ENCODE measurements at regions not wholly inside any gene's neighbourhood (a gene's known extent, or its start where the extent isn't known, plus 50 kb on each side); places are given as distances from the start of the nearest gene placed in this dataset.
A peak's percentile ranks its signal among the peaks of the same experiment; 100 is the strongest.
"Not testable (repeated sequence)": the region's sequence is repeated elsewhere in the genome, so short reads cannot be mapped to it uniquely, and the experiment has no call there.

DNA sequence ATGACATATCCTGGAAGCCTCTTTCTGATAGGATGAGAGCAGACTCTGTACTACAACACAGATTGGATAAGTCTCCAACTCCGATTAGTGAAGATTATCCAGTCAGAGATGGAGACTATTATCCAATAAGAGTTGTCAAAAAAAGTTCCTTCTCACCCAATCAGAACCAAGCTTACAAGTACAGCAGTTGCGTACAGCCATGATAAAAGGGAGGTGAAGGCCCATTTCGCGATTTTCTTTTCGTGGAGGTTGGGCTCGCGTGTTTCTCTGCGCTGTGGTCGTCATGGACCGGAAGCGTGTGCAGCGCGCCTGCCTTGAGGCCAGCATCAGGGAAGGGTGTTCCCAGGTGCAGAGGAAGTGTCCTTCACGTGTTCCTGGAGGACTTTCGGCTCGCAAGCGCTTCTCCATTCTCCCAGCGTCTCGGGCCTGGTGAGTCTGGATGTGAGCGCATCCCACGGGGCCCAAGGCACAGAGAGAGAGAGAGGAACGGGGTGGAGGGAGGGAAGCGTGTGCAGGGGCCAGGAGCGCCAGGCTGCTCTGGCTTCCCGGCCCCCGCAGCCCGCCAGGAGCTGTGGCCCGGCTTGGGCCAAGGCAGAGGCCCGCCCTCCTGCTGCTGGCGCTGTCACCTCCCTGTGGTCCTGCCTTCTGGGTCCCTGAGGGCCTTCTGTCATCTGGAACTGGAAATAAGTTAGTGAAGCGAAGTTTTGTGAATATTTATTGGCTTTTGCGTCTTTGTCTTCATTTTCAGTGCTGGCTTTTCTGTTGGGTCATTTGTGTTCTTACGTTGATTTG lies 53.9 kb downstream of the CDRT15L2 start:
- DNase-seq (ENCODE audit: low spot score); H3K27ac Mint-ChIP-seq; H3K27me3 Mint-ChIP-seq (ENCODE audit: low read depth); CTCF ChIA-PET; ATAC-seq; H3K36me3 Mint-ChIP-seq; H3K4me1 Mint-ChIP-seq; H3K4me3 Mint-ChIP-seq; H3K9me3 Mint-ChIP-seq: not testable (repeated sequence)
- POLR2A ChIA-PET = interaction anchor here (0.6 kb wide), 1 partner anchor 916 kb away, joined by 3 read pairs; no protein-coding TSS in a partner anchor

DNA sequence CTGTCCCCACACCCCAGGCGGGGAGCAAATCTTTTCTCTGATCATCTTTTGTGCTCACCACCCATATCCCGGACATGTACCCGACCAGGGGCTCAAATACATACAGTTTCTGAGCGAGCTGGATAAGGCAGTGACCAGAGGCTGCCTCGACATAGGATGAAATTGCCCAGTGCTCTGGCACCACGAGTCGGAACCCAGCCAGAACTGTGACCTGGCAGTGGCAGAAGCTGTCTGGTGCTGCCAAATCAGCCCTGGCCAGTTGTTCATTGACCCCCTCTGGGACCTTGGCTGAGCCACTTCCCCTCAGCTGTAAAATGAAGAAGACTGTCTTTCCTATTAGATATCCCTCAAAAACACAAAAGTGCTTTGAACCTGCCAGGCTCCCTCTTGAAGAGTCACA lies 60.6 kb downstream of the CDRT15L2 start:
- H3K27me3 Mint-ChIP-seq (ENCODE audit: low read depth); H3K4me1 Mint-ChIP-seq; H3K4me3 Mint-ChIP-seq; CTCF ChIA-PET; H3K27ac Mint-ChIP-seq; POLR2A ChIA-PET; H3K9me3 Mint-ChIP-seq; ATAC-seq; DNase-seq (ENCODE audit: low spot score); H3K36me3 Mint-ChIP-seq: not testable (repeated sequence)

DNA sequence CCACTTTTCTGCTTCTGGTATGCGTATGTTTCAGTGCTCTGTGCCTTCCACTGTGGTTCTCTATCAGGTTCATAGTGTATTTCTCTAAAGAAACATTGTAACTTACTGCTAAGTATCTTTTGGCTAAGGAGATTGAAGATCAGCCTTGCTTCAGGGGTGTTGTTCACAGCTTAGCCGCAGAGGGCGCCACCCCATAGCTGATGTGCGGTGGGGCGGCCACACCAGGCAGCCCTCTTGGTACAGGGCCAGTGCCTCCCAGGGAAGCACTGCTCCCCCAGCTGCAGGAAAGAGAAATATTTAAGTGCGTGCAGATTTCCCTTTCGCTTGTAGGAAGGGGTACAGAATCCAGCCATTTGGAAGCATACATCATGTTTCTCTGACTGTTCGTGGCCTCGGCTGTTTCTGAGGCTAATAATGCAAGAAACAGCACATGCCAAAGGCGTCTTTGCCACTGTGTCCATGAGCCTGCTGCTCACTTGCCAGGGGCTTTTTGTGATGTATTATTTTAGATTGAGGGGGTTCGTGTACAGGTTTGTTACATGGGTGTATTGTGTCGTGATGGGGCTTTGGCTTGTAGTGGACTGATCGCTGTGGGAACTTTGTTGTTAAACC lies 67.2 kb downstream of the CDRT15L2 start:
- POLR2A ChIA-PET; H3K4me3 Mint-ChIP-seq; H3K27me3 Mint-ChIP-seq (ENCODE audit: low read depth); H3K4me1 Mint-ChIP-seq; H3K9me3 Mint-ChIP-seq; H3K36me3 Mint-ChIP-seq; H3K27ac Mint-ChIP-seq: not testable (repeated sequence)
- ATAC-seq (peak; percentile 100), DNase-seq (ENCODE audit: low spot score) (peak; percentile 84)
- CTCF ChIA-PET = interaction anchor here (1.0 kb wide), 1 partner anchor 155 kb away, joined by 3 read pairs; no protein-coding TSS in a partner anchor
- TF ChIP-seq, protein P1, sequence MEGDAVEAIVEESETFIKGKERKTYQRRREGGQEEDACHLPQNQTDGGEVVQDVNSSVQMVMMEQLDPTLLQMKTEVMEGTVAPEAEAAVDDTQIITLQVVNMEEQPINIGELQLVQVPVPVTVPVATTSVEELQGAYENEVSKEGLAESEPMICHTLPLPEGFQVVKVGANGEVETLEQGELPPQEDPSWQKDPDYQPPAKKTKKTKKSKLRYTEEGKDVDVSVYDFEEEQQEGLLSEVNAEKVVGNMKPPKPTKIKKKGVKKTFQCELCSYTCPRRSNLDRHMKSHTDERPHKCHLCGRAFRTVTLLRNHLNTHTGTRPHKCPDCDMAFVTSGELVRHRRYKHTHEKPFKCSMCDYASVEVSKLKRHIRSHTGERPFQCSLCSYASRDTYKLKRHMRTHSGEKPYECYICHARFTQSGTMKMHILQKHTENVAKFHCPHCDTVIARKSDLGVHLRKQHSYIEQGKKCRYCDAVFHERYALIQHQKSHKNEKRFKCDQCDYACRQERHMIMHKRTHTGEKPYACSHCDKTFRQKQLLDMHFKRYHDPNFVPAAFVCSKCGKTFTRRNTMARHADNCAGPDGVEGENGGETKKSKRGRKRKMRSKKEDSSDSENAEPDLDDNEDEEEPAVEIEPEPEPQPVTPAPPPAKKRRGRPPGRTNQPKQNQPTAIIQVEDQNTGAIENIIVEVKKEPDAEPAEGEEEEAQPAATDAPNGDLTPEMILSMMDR (IDR thresholded peaks at IDR 0.05) = peak; percentile 78

DNA sequence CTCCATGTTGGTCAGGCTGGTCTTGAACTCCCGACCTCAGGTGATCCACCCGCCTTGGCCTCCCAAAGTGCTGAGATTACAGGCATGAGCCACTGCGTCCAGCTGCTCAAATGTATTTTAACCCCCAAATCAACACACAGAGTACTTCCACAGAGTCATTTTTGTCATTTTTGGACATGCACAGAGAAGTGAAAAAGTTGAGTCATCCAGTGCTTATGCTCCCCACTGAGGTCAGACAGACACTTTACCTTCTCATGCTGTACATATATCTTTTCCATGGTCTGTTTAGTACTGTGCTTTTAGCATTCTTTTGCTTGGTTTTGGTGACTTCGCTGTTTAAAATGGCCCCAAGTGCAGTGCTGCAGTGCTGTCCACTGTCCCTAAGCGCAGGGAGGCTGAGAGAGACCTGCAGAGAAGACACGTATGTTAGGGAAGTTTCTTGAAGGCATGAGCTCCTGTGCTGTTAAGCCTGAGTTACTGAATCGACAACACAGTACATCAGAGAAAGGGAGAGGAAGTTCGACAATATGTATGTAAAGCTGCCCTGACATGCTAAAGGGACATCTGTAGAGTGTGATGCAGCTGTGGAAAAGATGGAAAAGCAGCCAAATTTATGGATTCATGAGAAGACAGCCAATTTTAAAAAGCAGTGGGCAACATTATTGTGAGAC lies 69.7 kb downstream of the CDRT15L2 start:
- H3K4me3 Mint-ChIP-seq; CTCF ChIA-PET; H3K36me3 Mint-ChIP-seq; H3K9me3 Mint-ChIP-seq; ATAC-seq; H3K27me3 Mint-ChIP-seq (ENCODE audit: low read depth); POLR2A ChIA-PET; DNase-seq (ENCODE audit: low spot score); H3K27ac Mint-ChIP-seq: not testable (repeated sequence)
- peaks cover 12% of the 10 kb centered on the region for H3K4me1 Mint-ChIP-seq

DNA sequence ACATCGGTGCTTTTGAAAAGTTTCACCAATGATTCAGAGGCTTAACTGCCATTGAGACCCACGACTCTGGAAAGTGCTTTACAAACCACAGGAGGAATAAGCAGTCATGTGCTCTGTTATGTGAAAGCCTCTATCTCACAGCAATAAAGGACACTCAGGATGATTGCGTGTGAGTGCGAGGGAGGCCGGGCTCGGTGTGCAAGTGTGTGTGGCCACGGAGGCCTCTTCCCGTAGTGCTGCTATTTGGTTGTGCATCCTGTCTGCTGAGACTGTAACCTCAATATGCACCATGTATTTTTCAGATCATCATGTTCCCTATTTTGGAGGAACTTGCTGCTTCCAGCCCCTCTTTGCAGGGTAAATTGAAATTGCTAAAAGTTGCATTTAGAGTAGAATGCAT lies 71.5 kb downstream of the CDRT15L2 start:
- H3K36me3 Mint-ChIP-seq; DNase-seq (ENCODE audit: low spot score); ATAC-seq; POLR2A ChIA-PET; H3K9me3 Mint-ChIP-seq; CTCF ChIA-PET; H3K27ac Mint-ChIP-seq; H3K4me3 Mint-ChIP-seq; H3K27me3 Mint-ChIP-seq (ENCODE audit: low read depth): not testable (repeated sequence)
- H3K4me1 Mint-ChIP-seq = peaks cover 16% of the 10 kb centered on the region

DNA sequence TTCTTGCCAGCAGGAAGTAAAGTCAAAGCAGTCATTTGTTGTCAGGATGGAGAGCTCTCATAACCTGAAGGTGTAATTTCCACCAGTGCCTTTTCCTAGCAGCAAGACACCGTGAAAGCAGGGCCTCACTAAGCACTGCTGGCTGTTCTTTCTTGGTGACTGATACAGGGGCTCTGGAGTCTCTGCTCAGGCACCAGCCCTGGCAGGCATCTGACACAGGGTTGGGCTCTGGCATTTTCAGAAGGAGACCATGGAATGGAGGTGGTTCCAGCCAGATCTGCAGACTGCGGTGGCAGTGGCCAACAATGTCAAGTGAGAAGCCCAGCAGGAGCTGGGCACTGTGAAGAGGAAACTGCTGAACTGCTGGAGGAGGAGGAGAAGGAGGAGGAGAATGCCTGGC lies 72.2 kb downstream of the CDRT15L2 start:
- H3K27ac Mint-ChIP-seq; DNase-seq (ENCODE audit: low spot score); H3K4me3 Mint-ChIP-seq; H3K9me3 Mint-ChIP-seq; H3K36me3 Mint-ChIP-seq; H3K27me3 Mint-ChIP-seq (ENCODE audit: low read depth); CTCF ChIA-PET; POLR2A ChIA-PET; ATAC-seq: not testable (repeated sequence)
- peaks cover 16% of the 10 kb centered on the region for H3K4me1 Mint-ChIP-seq

DNA sequence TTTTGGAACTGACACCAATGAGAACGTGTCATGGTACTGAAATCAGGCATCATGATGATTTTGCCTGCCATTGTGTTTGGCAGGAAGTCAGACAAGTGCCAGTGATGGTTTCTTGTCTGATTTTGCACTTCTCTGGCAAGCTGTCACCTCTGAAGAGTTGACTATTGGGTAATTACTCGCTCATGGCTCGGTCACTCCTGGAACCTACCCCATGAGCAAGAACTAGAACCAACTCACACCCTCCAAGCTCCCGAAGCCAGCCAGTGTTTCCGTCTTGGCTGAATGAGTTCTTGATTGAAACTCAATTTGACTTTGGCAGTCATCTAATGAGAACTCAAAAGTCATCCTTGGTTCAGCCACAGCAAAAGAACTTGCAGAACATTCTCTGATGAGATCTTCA lies 73.9 kb downstream of the CDRT15L2 start:
- ATAC-seq; H3K27me3 Mint-ChIP-seq (ENCODE audit: low read depth); POLR2A ChIA-PET; H3K9me3 Mint-ChIP-seq; CTCF ChIA-PET; H3K36me3 Mint-ChIP-seq; H3K27ac Mint-ChIP-seq; H3K4me3 Mint-ChIP-seq; DNase-seq (ENCODE audit: low spot score): not testable (repeated sequence)
- peaks cover 13% of the 10 kb centered on the region for H3K4me1 Mint-ChIP-seq

DNA sequence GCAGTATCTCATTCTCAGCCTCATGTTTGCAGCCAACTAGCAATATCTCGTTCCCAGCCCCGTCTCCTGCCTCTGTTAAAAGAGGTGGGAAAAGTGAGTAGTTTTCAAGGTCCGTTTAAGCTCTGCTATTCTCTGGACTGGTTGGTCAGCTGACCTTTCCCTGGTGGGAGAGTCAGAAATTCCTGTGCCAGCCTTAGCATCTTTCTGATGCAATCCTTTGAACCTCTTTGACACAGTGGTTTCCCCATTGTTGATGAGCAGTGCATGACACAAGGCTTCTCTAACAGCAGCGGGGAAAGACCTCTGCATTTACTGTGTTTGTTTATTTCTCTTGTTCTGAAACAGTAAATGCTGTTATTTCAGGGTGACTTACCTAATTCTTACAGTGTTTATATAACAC lies 74.6 kb downstream of the CDRT15L2 start:
- H3K27ac Mint-ChIP-seq; DNase-seq (ENCODE audit: low spot score); H3K4me3 Mint-ChIP-seq; H3K9me3 Mint-ChIP-seq; H3K27me3 Mint-ChIP-seq (ENCODE audit: low read depth); ATAC-seq; CTCF ChIA-PET; POLR2A ChIA-PET; H3K36me3 Mint-ChIP-seq: not testable (repeated sequence)
- peaks cover 13% of the 10 kb centered on the region for H3K4me1 Mint-ChIP-seq
- TF ChIP-seq, protein P2, sequence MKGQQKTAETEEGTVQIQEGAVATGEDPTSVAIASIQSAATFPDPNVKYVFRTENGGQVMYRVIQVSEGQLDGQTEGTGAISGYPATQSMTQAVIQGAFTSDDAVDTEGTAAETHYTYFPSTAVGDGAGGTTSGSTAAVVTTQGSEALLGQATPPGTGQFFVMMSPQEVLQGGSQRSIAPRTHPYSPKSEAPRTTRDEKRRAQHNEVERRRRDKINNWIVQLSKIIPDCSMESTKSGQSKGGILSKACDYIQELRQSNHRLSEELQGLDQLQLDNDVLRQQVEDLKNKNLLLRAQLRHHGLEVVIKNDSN (CRISPR knock-in tag; IDR thresholded peaks at IDR 0.05) = peak; percentile 18; the same call in 1 of the 2 replicates

DNA sequence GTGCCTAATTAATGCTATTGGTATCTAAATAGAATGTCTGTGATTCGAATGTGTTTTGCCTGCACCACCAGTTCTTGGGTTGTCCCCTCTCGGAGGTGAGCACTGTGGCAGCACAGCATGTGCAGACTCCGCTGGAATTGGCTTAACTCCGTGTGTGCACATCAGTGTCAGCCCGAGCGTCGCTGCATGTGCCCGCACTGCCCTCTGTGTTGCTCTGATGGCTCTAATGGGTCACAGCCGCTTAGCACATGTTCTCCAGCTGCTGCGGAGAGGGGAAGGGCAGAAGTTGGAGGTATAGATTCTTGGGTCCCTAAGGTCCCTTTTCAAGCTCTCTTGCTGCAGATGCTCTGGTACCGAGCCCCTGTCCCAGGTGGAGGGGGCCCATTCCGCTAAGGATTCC lies 75.1 kb downstream of the CDRT15L2 start:
- ATAC-seq; H3K4me3 Mint-ChIP-seq; H3K27ac Mint-ChIP-seq; POLR2A ChIA-PET; H3K27me3 Mint-ChIP-seq (ENCODE audit: low read depth); H3K36me3 Mint-ChIP-seq; H3K9me3 Mint-ChIP-seq; DNase-seq (ENCODE audit: low spot score); CTCF ChIA-PET: not testable (repeated sequence)
- H3K4me1 Mint-ChIP-seq = peaks cover 13% of the 10 kb centered on the region

DNA sequence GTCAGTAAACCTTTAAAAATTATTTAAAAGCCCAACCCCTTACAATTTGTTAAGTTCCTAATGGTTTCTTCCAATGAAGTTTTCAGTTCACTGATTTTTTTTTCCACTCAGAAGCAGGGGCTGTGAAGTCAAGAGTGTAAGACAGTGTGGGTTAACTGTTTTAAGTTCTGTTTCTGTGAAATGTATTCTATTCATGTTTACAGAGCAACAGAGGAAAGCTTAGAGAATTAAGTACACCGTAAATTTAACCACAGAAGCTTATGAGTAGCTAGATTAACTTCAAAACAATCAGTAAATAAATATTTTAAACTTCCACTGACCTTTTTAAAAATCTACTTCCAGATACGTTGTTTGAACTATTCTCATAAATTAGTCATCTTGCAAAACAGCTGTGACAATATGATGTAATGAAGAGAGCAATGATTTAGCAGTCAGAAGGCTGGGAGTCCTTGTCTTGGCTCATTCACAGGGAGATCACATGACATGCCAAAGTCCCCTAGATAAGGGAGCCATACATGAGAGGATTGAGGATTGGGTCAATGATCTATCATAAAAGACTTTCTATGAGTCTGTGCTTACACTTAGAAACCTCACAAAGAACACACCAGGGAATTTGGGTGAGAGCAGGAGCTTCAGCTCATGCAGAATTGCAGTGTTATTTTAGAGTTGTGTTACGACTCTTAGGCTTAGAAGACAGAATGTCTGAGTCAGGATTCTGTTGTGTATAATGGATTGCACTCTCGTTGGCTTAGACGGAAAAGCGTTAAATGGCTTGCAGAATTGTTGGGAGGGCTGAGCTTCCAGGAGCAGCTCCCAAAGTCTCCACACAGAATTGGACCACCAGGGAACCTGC lies 85.8 kb downstream of the CDRT15L2 start:
- ATAC-seq; H3K36me3 Mint-ChIP-seq; POLR2A ChIA-PET; H3K27ac Mint-ChIP-seq; H3K27me3 Mint-ChIP-seq (ENCODE audit: low read depth); H3K9me3 Mint-ChIP-seq; CTCF ChIA-PET; DNase-seq (ENCODE audit: low spot score); H3K4me3 Mint-ChIP-seq; H3K4me1 Mint-ChIP-seq: not testable (repeated sequence)
